Ishikawa (cell line): ENCODE measurements at regions not wholly inside any gene's neighbourhood (a gene's known extent, or its start where the extent isn't known, plus 50 kb on each side); places are given as distances from the start of the nearest gene placed in this dataset.

Experiments used
- CEBPB ChIP-seq: IDR thresholded peaks from 2 replicates; pipeline ENCODE4 v1.6.1; 2012
- CREB1 ChIP-seq: IDR thresholded peaks from 2 replicates; pipeline ENCODE4 v1.6.1; 2012; ENCODE audit warnings: low read depth
- EGR1 ChIP-seq: IDR thresholded peaks from 2 replicates; pipeline ENCODE4 v1.6.1; 2012
- EP300 ChIP-seq: IDR thresholded peaks from 2 replicates; pipeline ENCODE4 v1.6.1; 2012; ENCODE audit warnings: borderline replicate concordance
- FOXM1 ChIP-seq: IDR thresholded peaks from 2 replicates; pipeline ENCODE4 v1.6.1; 2012; ENCODE audit warnings: low read depth, borderline replicate concordance
- MAX ChIP-seq: IDR thresholded peaks from 2 replicates; pipeline ENCODE4 v1.6.1; 2012
- NFIC ChIP-seq: IDR thresholded peaks from 2 replicates; pipeline ENCODE4 v1.6.1; 2012
- RAD21 ChIP-seq: IDR thresholded peaks from 2 replicates; pipeline ENCODE4 v1.6.1; 2012; ENCODE audit warnings: low read depth
- REST ChIP-seq: IDR thresholded peaks from 2 replicates; pipeline ENCODE4 v1.6.1; 2012; ENCODE audit warnings: low read depth, mild to moderate bottlenecking
- TAF1 ChIP-seq: IDR thresholded peaks from 2 replicates; pipeline ENCODE4 v1.6.1; 2012; ENCODE audit warnings: low read depth, mild to moderate bottlenecking
- TCF12 ChIP-seq: IDR thresholded peaks from 2 replicates; pipeline ENCODE4 v1.6.1; 2012; ENCODE audit warnings: low read depth
- TEAD4 ChIP-seq: IDR thresholded peaks from 2 replicates; pipeline ENCODE4 v1.6.1; 2012
- USF1 ChIP-seq: IDR thresholded peaks from 2 replicates; pipeline ENCODE4 v1.6.1; 2012
- YY1 ChIP-seq: IDR thresholded peaks from 2 replicates; pipeline ENCODE4 v1.6.1; 2012; ENCODE audit warnings: low read depth
- ZBTB7A ChIP-seq: IDR thresholded peaks from 2 replicates; pipeline ENCODE4 v1.6.1; 2012; ENCODE audit warnings: low read depth

- TF ChIP-seq ZBTB7A (no peak), FOXM1 (no peak), RAD21 (no peak), CEBPB (no peak), TAF1 (no peak), USF1 (no peak), NFIC (no peak), TCF12 (no peak), EGR1 (no peak), YY1 (no peak)
Observed at GRCh38 chr3:105030211-105030610, 336.5 kb upstream of the ALCAM start.

DNA sequence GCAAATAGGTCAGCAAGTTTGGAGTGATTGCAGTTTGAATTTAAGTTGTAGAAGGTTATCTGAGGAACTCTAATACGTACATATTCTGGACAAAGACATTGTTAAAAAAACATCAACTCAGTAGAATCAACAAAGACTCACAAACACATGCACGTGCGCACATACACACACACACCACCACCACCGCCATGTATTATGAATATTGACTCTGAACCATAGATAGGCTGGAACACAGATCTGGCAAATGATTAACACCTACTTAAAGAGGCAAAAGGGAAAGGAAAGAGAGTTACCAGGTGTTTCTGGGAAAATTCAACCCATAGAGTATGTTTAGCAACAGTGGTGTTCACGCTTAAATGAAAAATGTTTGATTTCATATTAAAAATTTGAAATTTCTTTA, 334.2 kb upstream of the ALCAM start:
- no peak for TF ChIP-seq EGR1
- TF ChIP-seq FOXM1, result no peak
- TF ChIP-seq REST, result no peak
- TF ChIP-seq CEBPB, result no peak
- no peak for TF ChIP-seq MAX
- TF ChIP-seq RAD21, result no peak
- TF ChIP-seq CREB1, result no peak
- TF ChIP-seq USF1, result no peak
- TF ChIP-seq YY1, result no peak

- no peak for TF ChIP-seq MAX
- TF ChIP-seq EP300, result no peak
- no peak for TF ChIP-seq TEAD4
- no peak for TF ChIP-seq YY1
- no peak for TF ChIP-seq CEBPB
- no peak for TF ChIP-seq FOXM1
Observed at GRCh38 chr3:105033081-105033480, 333.6 kb upstream of the ALCAM start.

DNA sequence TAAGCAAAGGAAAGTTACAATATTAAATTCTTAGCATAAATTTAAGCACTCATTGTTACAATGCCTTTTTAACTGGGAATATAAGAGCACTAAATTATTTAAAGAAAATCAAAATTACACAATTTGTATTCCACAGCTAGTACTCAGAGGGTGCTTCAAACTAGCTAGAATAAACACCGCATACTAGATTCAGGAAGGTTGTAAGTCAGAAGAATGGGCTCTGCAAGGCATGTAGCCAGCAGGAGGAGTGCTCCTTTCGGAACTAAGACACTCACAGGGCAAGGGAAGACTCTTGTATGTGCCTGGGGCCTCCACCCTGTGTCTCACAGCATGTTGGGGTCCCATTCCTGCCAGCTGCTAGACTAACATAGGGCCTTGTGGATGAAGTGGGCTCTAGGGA, 327.7 kb upstream of the ALCAM start:
- TF ChIP-seq YY1 (no peak), RAD21 (no peak), ZBTB7A (no peak), CREB1 (no peak), TCF12 (no peak), EP300 (no peak), NFIC (no peak), FOXM1 (no peak), TAF1 (no peak), CEBPB (no peak), TEAD4 (no peak), EGR1 (no peak), MAX (no peak)

- TF ChIP-seq MAX (no peak), USF1 (no peak), YY1 (no peak), EGR1 (no peak), TEAD4 (no peak), TCF12 (no peak), CREB1 (no peak)
Observed at GRCh38 chr3:105040026-105040622, 326.6 kb upstream of the ALCAM start.

- TF ChIP-seq REST (no peak), CEBPB (no peak), USF1 (no peak), TEAD4 (no peak), CREB1 (no peak), EGR1 (no peak), MAX (no peak), TCF12 (no peak), EP300 (no peak), TAF1 (no peak), NFIC (no peak)
Observed at GRCh38 chr3:105042586-105042985, 324.1 kb upstream of the ALCAM start.
